ENCODE measurements at regions not wholly inside any gene's neighbourhood (a gene's known extent, or its start where the extent isn't known, plus 50 kb on each side); places are given as distances from the start of the nearest gene placed in this dataset.

DNA sequence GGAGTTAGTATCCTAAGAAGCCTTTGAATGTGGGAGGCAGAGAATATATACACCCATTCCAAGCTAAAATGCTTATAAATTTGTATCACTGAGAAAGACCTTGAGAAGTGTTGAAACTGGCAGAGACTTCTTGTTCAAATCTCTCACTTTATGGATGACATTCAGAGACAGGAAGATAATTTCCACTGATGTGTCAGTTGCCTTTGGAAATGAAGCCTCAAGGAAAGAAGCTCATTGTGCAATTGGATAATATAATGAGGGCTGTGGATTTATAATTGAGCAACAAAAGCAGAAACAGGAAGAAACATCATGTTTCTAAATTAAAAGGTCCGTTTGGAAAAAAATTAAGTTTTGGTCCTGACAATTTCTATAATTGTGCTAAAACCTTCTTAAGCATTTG is 789.9 kb upstream of the IGFBP3 start:
- ChIA-PET POLR2A (interaction anchor here (0.6 to 1.4 kb wide), 2 partner anchors 30 to 322 kb away, joined by 3 read pairs; no protein-coding TSS in a partner anchor), CTCF (ENCODE audit: unreplicated experiment) (no interaction called here)
- no peaks in the 10 kb centered on the region for H3K4me1 ChIP-seq (ENCODE audit: insufficient read depth, low read length, poor library complexity, severe bottlenecking)
- H4K20me1 ChIP-seq (ENCODE audit: insufficient read depth, low read length), result no peaks in the 10 kb centered on the region
- intact Hi-C loops (cut with micrococcal nuclease; ENCODE audit: unreplicated experiment), result no loop called here
- no peaks in the 10 kb centered on the region for H3K9me2 ChIP-seq (ENCODE audit: insufficient read depth, low read length)
- H2AFZ ChIP-seq (ENCODE audit: low read length), result no peak overlapping the region
- H3K79me2 ChIP-seq (ENCODE audit: insufficient read depth, low read depth, low read length), result no peaks in the 10 kb centered on the region
- TF ChIP-seq EZH2phosphoT487 (IDR thresholded peaks at IDR 0.05; ENCODE audit: borderline replicate concordance, low read depth, low read length), result no peak
- TF ChIP-seq, protein P1, sequence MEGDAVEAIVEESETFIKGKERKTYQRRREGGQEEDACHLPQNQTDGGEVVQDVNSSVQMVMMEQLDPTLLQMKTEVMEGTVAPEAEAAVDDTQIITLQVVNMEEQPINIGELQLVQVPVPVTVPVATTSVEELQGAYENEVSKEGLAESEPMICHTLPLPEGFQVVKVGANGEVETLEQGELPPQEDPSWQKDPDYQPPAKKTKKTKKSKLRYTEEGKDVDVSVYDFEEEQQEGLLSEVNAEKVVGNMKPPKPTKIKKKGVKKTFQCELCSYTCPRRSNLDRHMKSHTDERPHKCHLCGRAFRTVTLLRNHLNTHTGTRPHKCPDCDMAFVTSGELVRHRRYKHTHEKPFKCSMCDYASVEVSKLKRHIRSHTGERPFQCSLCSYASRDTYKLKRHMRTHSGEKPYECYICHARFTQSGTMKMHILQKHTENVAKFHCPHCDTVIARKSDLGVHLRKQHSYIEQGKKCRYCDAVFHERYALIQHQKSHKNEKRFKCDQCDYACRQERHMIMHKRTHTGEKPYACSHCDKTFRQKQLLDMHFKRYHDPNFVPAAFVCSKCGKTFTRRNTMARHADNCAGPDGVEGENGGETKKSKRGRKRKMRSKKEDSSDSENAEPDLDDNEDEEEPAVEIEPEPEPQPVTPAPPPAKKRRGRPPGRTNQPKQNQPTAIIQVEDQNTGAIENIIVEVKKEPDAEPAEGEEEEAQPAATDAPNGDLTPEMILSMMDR (conservative IDR thresholded peaks at IDR 0.05; ENCODE audit: low read length), result no peak
- no TSS peak for BruUV-seq (replicated peaks)
- no peak overlapping the region for H3K27ac ChIP-seq (ENCODE audit: low read depth, low read length, poor library complexity, severe bottlenecking)
- no peak for DNase-seq (ENCODE audit: low spot score)
- no peak overlapping the region for H3K4me2 ChIP-seq (ENCODE audit: low read length)
- no peaks in the 10 kb centered on the region for H3K9me3 ChIP-seq (ENCODE audit: low read length)
- H3K36me3 ChIP-seq (ENCODE audit: insufficient read depth, low read length), result no peaks in the 10 kb centered on the region
- no peak overlapping the region for H3K4me3 ChIP-seq (ENCODE audit: low read depth, low read length, poor library complexity, severe bottlenecking)

DNA sequence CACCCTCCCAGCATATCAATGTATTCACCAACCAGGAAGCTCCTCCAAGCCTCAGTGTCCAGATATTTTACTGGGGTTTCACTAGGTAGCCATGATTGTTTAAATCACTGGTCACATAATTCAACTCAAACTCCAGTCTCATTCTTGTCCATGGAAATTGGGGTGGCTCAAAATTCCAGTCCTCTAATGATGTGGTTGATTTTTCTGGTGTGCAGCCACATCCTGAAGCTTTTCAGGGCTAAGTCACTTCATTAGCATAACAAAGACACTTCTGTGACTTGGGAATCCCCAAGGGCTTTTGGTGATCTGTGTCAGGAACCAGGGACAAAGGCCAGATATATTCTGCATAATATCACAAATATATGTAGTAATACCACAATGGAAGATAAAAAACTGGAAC is 786.9 kb upstream of the IGFBP3 start:
- intact Hi-C loops (cut with micrococcal nuclease; ENCODE audit: unreplicated experiment), result no loop called here
- Histone ChIP-seq H3K36me3 (ENCODE audit: insufficient read depth, low read length) (no peaks in the 10 kb centered on the region), H2AFZ (ENCODE audit: low read length) (no peak overlapping the region), H3K4me3 (ENCODE audit: low read depth, low read length, poor library complexity, severe bottlenecking) (no peak overlapping the region), H3K4me1 (ENCODE audit: insufficient read depth, low read length, poor library complexity, severe bottlenecking) (no peaks in the 10 kb centered on the region), H3K27ac (ENCODE audit: low read depth, low read length, poor library complexity, severe bottlenecking) (no peak overlapping the region), H3K4me2 (ENCODE audit: low read length) (no peak overlapping the region), H3K79me2 (ENCODE audit: insufficient read depth, low read depth, low read length) (no peaks in the 10 kb centered on the region), H3K9me3 (ENCODE audit: low read length) (no peaks in the 10 kb centered on the region), H3K9me2 (ENCODE audit: insufficient read depth, low read length) (no peaks in the 10 kb centered on the region), H4K20me1 (ENCODE audit: insufficient read depth, low read length) (no peaks in the 10 kb centered on the region)
- TF ChIP-seq, protein P1 (conservative IDR thresholded peaks at IDR 0.05; ENCODE audit: low read length), result no peak
- no peak for TF ChIP-seq EZH2phosphoT487 (IDR thresholded peaks at IDR 0.05; ENCODE audit: borderline replicate concordance, low read depth, low read length)
- DNase-seq (ENCODE audit: low spot score), result no peak
- ChIA-PET POLR2A (interaction anchor here (0.7 to 1.3 kb wide), 3 partner anchors 10 to 693 kb away, joined by 3 to 4 read pairs (median 3); no protein-coding TSS in a partner anchor), CTCF (ENCODE audit: unreplicated experiment) (no interaction called here)
- no TSS peak for BruUV-seq (replicated peaks)

GRCh38 chr7:46705386-46706255 is 784.5 kb upstream of the IGFBP3 start:
- no peaks in the 10 kb centered on the region for H3K9me3 ChIP-seq (ENCODE audit: low read length)
- H3K27ac ChIP-seq (ENCODE audit: low read depth, low read length, poor library complexity, severe bottlenecking), result no peak overlapping the region
- CTCF ChIA-PET (ENCODE audit: unreplicated experiment), result no interaction called here
- POLR2A ChIA-PET, result no interaction called here
- no TSS peak for BruUV-seq (replicated peaks)
- no peaks in the 10 kb centered on the region for H3K79me2 ChIP-seq (ENCODE audit: insufficient read depth, low read depth, low read length)
- H3K9me2 ChIP-seq (ENCODE audit: insufficient read depth, low read length), result no peaks in the 10 kb centered on the region
- DNase-seq (ENCODE audit: low spot score), result no peak
- H3K4me1 ChIP-seq (ENCODE audit: insufficient read depth, low read length, poor library complexity, severe bottlenecking), result no peaks in the 10 kb centered on the region
- no peaks in the 10 kb centered on the region for H4K20me1 ChIP-seq (ENCODE audit: insufficient read depth, low read length)
- H3K4me2 ChIP-seq (ENCODE audit: low read length), result no peak overlapping the region
- H3K4me3 ChIP-seq (ENCODE audit: low read depth, low read length, poor library complexity, severe bottlenecking), result no peak overlapping the region
- TF ChIP-seq EZH2phosphoT487 (IDR thresholded peaks at IDR 0.05; ENCODE audit: borderline replicate concordance, low read depth, low read length), result no peak
- TF ChIP-seq, protein P1 (conservative IDR thresholded peaks at IDR 0.05; ENCODE audit: low read length), result no peak
- no peak overlapping the region for H2AFZ ChIP-seq (ENCODE audit: low read length)
- no peaks in the 10 kb centered on the region for H3K36me3 ChIP-seq (ENCODE audit: insufficient read depth, low read length)
- intact Hi-C loops (cut with micrococcal nuclease; ENCODE audit: unreplicated experiment), result no loop called here
